Activated B cell treated with CpG ODN at 0.5 μM for 24 hours (primary cell): ENCODE measurements at regions not wholly inside any gene's neighbourhood (a gene's known extent, or its start where the extent isn't known, plus 50 kb on each side); places are given as distances from the start of the nearest gene placed in this dataset.

Experiments
- ATAC-seq: fragments of 200-7000 bp; cut with Tn5 transposase; one replicate; pipeline ENCODE4 v1.10.0; 2021; ENCODE audit warnings: low read depth, mild to moderate bottlenecking, moderate library complexity
- CTCF ChIA-PET: fragments of 350-600 bp; sonication (Branson Sonifier 250); formaldehyde crosslinking; loops from one replicate; lab custom pipeline; 2021; ENCODE audit warnings: antibody characterized with exemption; lab: Charles Lee
- POLR2A ChIA-PET: fragments of 350-600 bp; sonication (Branson Sonifier 250); formaldehyde crosslinking; loops from one replicate; lab custom pipeline; 2021; ENCODE audit warnings: antibody characterized with exemption; lab: Charles Lee
- DNase-seq: peaks from one replicate; pipeline ENCODE4 v3.0.0; 2022
- H3K27ac Mint-ChIP-seq: one replicate; pipeline ENCODE4 v1.8.0; 2020; ENCODE audit warnings: mixed read lengths
- H3K27me3 Mint-ChIP-seq: one replicate; pipeline ENCODE4 v1.8.0; 2021; ENCODE audit warnings: mixed read lengths
- H3K36me3 Mint-ChIP-seq: one replicate; pipeline ENCODE4 v1.8.0; 2021; ENCODE audit warnings: low read depth, mixed read lengths
- H3K4me1 Mint-ChIP-seq: one replicate; pipeline ENCODE4 v1.8.0; 2021; ENCODE audit warnings: mixed read lengths
- H3K4me3 Mint-ChIP-seq: one replicate; pipeline ENCODE4 v1.8.0; 2020; ENCODE audit warnings: mild to moderate bottlenecking, mixed read lengths
- H3K9me3 Mint-ChIP-seq: one replicate; pipeline ENCODE4 v1.8.0; 2020; ENCODE audit warnings: mixed read lengths
- intact Hi-C: fragments of 100-400 bp; cut with micrococcal nuclease; formaldehyde crosslinking; loops from one replicate; pipeline ENCODE4 v1.15.1; 2024
- TF ChIP-seq, protein P1 (sequence below): fragments of 200-600 bp; IDR thresholded peaks from one replicate; pipeline ENCODE4 v1.8.0; 2022; ENCODE audit warnings: antibody characterized with exemption, mild to moderate bottlenecking

DNA sequence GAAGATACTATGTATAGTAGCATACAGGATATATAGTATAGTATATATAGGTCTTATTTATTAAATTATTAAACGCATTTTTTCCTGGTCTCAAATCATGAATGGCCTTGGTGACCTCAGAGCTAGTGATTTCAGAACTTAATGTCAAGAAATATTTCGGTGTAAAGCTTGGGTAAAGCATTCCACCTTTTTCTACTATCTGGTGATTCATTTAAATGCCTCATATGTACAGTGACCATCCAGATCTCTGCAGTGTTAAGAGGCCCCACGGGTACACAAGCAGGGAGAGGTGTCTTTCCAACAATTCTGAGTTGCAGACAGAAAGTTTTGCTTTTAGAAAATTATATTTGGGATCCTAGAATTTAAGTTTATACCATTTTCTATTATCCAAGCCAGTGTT, 626.5 kb downstream of the PTPRC start:
- POLR2A ChIA-PET: no interaction called here
- no peaks in the 10 kb centered on the region for H3K4me1 Mint-ChIP-seq
- ATAC-seq: no peak
- no peaks in the 10 kb centered on the region for H3K9me3 Mint-ChIP-seq
- DNase-seq: no peak
- intact Hi-C loops: no loop called here
- H3K27ac Mint-ChIP-seq: no peak overlapping the region
- no peaks in the 10 kb centered on the region for H3K27me3 Mint-ChIP-seq
- TF ChIP-seq, protein P1, sequence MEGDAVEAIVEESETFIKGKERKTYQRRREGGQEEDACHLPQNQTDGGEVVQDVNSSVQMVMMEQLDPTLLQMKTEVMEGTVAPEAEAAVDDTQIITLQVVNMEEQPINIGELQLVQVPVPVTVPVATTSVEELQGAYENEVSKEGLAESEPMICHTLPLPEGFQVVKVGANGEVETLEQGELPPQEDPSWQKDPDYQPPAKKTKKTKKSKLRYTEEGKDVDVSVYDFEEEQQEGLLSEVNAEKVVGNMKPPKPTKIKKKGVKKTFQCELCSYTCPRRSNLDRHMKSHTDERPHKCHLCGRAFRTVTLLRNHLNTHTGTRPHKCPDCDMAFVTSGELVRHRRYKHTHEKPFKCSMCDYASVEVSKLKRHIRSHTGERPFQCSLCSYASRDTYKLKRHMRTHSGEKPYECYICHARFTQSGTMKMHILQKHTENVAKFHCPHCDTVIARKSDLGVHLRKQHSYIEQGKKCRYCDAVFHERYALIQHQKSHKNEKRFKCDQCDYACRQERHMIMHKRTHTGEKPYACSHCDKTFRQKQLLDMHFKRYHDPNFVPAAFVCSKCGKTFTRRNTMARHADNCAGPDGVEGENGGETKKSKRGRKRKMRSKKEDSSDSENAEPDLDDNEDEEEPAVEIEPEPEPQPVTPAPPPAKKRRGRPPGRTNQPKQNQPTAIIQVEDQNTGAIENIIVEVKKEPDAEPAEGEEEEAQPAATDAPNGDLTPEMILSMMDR: no peak
- H3K4me3 Mint-ChIP-seq: no peak overlapping the region
- no peaks in the 10 kb centered on the region for H3K36me3 Mint-ChIP-seq
- CTCF ChIA-PET: no interaction called here

GRCh38 chr1:199269241-199269640, 630.4 kb downstream of the PTPRC start:
- H3K4me1 Mint-ChIP-seq: no peaks in the 10 kb centered on the region
- POLR2A ChIA-PET: no interaction called here
- H3K36me3 Mint-ChIP-seq: no peaks in the 10 kb centered on the region
- no peaks in the 10 kb centered on the region for H3K27me3 Mint-ChIP-seq
- DNase-seq: no peak
- intact Hi-C loops: no loop called here
- TF ChIP-seq, protein P1: no peak
- H3K9me3 Mint-ChIP-seq: no peaks in the 10 kb centered on the region
- no peak overlapping the region for H3K27ac Mint-ChIP-seq
- ATAC-seq: no peak
- CTCF ChIA-PET: no interaction called here
- no peak overlapping the region for H3K4me3 Mint-ChIP-seq

DNA sequence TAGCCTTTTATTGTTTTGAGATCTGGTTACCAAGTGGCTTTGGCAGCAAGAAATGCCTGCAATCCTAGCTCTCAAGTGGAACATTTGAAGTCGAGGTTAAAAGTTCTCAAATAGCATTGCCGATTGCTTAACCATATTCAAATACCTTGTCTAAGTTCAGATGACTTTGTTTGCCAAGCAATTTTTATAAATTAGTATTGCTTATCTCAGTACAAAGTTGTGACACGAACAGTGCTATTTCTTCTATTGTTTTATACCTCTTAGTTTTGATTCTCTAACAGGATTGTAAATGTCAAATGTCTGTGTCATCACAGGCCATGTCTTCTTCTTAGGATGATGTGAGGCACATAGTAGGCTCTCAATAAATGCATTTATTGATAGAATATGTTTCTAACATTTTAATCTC, 633.3 kb downstream of the PTPRC start:
- H3K4me3 Mint-ChIP-seq: no peak overlapping the region
- CTCF ChIA-PET: no interaction called here
- no peak for DNase-seq
- TF ChIP-seq, protein P1: no peak
- POLR2A ChIA-PET: no interaction called here
- ATAC-seq: no peak
- no peaks in the 10 kb centered on the region for H3K9me3 Mint-ChIP-seq
- H3K36me3 Mint-ChIP-seq: no peaks in the 10 kb centered on the region
- no peak overlapping the region for H3K27ac Mint-ChIP-seq
- no peaks in the 10 kb centered on the region for H3K4me1 Mint-ChIP-seq
- intact Hi-C loops: no loop called here
- no peaks in the 10 kb centered on the region for H3K27me3 Mint-ChIP-seq

- Mint-ChIP-seq H3K4me1 (no peaks in the 10 kb centered on the region), H3K36me3 (no peaks in the 10 kb centered on the region), H3K27ac (no peak overlapping the region), H3K9me3 (no peaks in the 10 kb centered on the region), H3K4me3 (no peak overlapping the region), H3K27me3 (no peaks in the 10 kb centered on the region)
- ChIA-PET CTCF (no interaction called here), POLR2A (no interaction called here)
- no peak for DNase-seq
- ATAC-seq: no peak
- intact Hi-C loops: no loop called here
- TF ChIP-seq, protein P1: no peak
These were observed 633.8 kb downstream of the PTPRC start for GRCh38 chr1:199272628-199273086.

GRCh38 chr1:199273837-199274379, 635.1 kb downstream of the PTPRC start:
- TF ChIP-seq, protein P1: no peak
- ATAC-seq (no peak), DNase-seq (no peak)
- H3K4me1 Mint-ChIP-seq: no peaks in the 10 kb centered on the region
- no peak overlapping the region for H3K27ac Mint-ChIP-seq
- intact Hi-C loops: no loop called here
- no peaks in the 10 kb centered on the region for H3K36me3 Mint-ChIP-seq
- no peaks in the 10 kb centered on the region for H3K27me3 Mint-ChIP-seq
- no peaks in the 10 kb centered on the region for H3K9me3 Mint-ChIP-seq
- no peak overlapping the region for H3K4me3 Mint-ChIP-seq
- ChIA-PET CTCF (no interaction called here), POLR2A (no interaction called here)
